ENCODE measurements at regions not wholly inside any gene's neighbourhood (a gene's known extent, or its start where the extent isn't known, plus 50 kb on each side); places are given as distances from the start of the nearest gene placed in this dataset.

GRCh38 chr5:143761663-143762062 lies 50.3 kb upstream of the HMHB1 start:
- DNase-seq: no peak

DNA sequence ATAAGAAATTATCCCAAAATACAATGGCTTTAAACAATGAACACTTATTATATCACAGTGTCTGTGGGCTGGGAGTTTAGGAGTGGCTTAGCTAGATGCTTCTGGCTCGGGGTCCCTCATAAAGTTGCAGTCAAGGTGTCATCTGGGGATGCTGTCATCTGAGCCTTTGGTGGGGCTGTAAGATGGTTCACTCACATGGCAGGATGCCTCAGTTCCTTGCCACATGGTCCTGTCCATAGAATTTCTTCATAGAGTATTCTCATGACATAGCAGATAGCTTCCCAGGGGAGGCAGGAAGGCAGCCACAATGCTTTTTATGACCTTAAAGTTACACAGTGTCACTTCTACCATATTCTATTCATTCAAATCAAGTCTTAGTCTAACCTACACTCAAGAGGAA lies 51.2 kb upstream of the HMHB1 start:
- no peak for DNase-seq

DNA sequence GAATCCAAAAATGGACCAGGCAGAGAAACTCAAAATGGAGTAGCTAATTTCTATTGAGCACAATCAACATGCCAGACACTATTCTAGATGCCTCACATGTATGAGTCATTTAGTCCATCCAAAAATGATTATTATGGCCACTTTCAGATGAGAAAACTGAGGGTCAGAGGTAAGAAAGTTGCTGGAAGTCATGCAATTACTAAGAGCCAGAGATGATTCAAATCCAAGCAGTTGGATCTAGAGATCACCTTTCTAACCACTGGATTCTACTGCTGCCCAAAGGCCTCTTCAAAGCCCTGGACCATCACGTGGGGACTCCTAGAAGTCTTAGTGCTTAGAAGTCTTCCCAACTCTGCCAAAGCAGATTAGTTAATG lies 51.8 kb upstream of the HMHB1 start:
- no peak for DNase-seq

DNA sequence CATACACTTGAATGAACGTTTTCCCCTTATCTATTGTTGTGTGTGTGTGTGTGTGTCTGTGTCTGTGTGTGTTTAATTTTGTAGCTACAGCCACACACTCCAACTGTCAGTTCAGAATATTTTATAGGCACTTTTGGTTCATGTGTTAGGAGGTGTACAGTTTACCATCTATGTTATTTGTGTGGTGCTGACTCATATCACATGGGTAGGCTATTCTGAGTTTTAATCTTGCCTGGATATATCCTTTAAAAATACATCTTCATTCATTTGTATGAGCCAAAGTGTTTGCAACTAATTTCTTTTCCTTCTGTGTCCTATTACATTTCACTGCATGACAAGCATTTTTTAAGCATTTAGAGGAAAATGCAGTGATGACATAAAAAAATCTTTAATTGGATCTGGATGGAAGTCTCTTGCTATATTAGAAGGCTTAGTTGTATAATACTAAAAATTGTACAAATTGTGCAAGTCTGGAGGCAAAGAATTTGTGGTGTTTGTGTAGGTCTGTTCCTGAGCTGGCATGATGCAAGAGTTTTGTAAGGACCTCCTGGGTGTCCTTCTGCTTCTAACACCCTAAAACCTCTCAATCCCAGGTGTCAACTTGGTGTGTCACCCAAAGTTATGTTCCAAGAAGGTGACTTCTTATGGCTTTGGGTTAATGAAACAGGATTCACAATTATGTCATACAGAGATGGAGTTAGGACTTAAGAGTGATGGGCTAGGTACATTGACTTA lies 52.4 kb upstream of the HMHB1 start:
- DNase-seq: no peak

- DNase-seq: no peak
Measured at GRCh38 chr5:143758750-143759149, 53.2 kb upstream of the HMHB1 start.

GRCh38 chr5:143758015-143758414 lies 53.9 kb upstream of the HMHB1 start:
- DNase-seq: no peak

GRCh38 chr5:143757116-143757515 lies 54.8 kb upstream of the HMHB1 start:
- no peak for DNase-seq

- DNase-seq: no peak
Measured at GRCh38 chr5:143755966-143756365, 56.0 kb upstream of the HMHB1 start.

DNA sequence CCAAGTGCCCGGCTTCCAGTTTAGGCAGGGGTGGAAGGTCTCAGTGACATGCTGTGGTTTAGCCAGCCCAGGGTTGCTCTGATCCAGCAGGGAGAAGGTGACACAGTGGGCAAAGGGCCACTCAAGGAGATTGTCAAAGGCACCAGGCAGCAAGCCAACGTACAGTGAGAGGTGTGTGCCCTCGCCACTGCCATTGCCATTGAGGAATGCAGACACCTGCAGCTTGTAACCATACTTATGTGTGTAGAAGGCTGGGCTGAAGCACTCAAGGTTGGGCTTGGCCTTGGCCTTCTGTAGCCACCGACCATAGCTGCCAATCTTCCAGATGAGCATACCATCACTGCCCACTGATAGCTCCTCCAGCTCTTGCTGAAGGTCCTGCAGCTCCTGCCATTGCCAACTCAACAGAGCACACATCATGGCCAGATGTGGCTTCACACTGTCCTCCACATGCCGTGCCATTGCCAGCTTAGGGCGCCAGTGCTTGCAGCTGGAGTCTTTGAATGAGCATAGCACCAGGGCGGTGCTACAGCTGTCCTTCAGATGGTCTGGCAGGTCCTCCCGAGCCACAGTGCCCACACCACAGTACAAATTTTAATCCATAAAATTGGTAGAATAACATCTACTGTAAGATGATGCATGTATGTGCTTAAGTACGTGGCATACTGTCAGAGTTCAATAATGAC lies 59.7 kb upstream of the HMHB1 start:
- DNase-seq: no peak

GRCh38 chr5:143751342-143751741 lies 60.6 kb upstream of the HMHB1 start:
- DNase-seq: no peak

- DNase-seq: no peak
Measured at GRCh38 chr5:143749581-143750205, 62.3 kb upstream of the HMHB1 start.

GRCh38 chr5:143748516-143748915 lies 63.4 kb upstream of the HMHB1 start:
- no peak for DNase-seq

- DNase-seq: no peak
Measured at GRCh38 chr5:143742951-143743350, 69.0 kb upstream of the HMHB1 start.

DNA sequence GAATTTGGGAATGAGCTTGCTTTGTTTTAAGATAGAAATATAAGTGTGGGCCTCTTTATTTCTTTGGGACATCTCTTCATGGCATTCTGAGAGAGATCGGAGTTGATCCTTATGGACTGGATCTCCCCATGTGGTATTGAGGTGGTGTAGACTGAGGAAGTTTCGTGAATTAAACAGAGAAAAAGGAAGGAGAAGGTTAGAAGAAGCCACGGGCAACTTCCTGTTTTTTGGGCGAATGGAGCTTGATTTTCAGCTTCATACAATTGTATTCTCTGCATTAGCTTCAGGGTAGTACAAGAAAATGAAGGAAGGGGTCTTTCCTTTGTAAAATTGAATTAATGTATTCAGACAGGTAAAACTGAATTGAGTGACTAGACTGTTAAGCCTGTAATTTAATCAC lies 70.5 kb upstream of the HMHB1 start:
- no peak for DNase-seq

GRCh38 chr5:143740956-143741355 lies 71.0 kb upstream of the HMHB1 start:
- DNase-seq: no peak

- DNase-seq: no peak
Measured at GRCh38 chr5:143739746-143740145, 72.2 kb upstream of the HMHB1 start.

DNA sequence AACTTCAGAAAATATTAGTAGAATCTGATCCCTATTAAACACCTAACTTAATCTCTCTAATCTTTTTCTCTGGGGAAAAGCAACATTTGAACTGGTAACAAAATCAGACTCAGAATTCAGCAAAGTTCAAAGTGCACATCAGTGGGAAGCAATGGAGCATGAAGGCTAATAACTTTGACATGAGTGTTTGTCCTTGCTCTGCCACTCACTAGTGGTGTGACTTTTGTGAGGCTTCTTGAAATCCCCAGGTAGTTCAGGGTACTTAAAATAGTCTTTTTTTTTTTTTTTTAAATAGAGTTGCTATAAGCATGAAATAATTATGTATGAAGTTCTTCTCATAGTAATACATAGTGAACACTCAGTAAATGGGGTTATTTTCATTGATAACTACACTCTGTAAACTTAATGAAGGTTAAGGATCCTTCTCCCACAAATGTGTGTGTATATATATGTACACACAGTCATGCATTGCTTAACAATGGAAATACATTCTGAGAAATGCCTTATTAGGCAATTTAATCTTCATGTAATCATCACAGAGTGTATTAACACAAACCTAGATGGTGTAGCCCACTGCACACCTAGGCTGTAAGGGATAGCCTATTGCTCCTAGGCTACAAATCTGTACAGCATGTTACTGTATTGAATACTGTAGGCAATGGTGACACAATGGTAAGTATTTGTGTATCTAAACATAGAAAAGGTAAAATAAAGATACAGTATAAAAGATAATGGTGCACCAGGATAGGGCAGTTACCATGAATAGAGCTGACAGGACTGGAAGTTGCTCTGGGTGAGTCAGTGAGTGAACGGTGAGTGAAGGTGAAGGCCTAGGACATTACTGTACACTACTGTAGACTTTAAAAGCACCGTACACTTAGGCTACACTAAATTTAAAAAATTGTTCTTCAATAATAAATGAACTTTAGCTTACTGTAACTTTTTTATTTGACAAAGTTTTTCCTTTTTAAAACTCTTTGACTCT lies 73.3 kb upstream of the HMHB1 start:
- no peak for DNase-seq

GRCh38 chr5:143737062-143737461 lies 74.9 kb upstream of the HMHB1 start:
- no peak for DNase-seq

GRCh38 chr5:143734456-143734780 lies 77.5 kb upstream of the HMHB1 start:
- no peak for DNase-seq

GRCh38 chr5:143733665-143734455 lies 78.1 kb upstream of the HMHB1 start:
- no peak for DNase-seq

DNA sequence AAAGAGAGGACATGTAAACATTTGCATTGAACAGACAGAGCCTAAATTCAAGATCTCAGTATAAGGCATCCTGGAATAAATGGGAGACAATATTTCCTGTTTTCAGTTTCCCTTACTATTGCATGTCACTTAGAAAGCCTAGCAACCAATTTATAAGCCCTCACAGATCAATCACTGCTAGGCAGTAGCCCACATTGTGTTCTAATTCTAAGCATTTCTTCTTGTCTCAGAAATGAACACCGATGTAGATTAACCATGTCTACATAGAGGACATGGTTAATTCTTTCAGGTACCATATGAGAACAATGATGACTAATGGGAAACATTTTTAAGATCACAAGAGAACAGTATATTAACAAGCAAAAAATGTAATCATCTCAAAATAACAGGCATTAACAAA lies 79.6 kb upstream of the HMHB1 start:
- no peak for DNase-seq

DNA sequence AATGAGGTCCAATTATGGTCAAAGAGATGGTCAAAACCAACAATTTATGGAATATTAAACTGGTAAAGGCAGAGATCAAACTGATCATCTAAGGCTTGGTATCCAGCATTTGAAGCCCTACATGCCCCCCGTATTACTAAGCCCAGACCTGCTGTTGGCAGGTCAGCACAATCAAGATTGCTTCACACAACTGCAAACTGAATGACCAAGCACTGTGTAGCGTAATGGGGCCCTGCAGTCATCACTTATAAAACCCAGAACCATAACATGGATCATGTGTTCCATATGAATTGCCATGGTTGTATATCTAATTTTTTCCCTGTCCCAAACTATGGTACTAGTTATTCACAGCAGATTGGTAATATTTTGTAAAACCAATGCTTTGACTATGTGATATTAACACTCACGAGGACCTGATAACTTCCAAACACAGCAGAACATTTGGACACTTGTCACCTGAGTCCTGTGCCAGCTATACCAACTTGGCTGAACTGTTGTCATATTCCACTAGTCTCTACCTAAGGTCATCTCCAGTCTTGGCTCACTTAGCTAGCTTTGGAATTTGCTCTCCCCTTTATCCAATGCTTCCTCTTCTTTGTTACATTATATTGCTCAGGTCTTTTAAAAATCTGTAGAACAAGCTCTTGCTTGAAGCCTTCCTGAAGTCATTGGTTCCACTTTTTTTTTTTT lies 81.7 kb upstream of the HMHB1 start:
- DNase-seq: no peak

Measured in central memory CD4-positive, alpha-beta T cell (primary cell).